SK-N-MC (cell line): ENCODE measurements at regions not wholly inside any gene's neighbourhood (a gene's known extent, or its start where the extent isn't known, plus 50 kb on each side); places are given as distances from the start of the nearest gene placed in this dataset.
"Not testable (repeated sequence)": the region's sequence is repeated elsewhere in the genome, so short reads cannot be mapped to it uniquely, and the experiment has no call there.

Source experiments
- DNase-seq: peaks from one replicate; pipeline ENCODE4 v3.0.0-alpha.2; 2011; ENCODE audit warnings: low read depth, low spot score
- H3K27ac ChIP-seq: fragments of 200-600 bp; sonication (generic); 2 replicates; pipeline ENCODE4 v1.5.1; 2016; ENCODE audit warnings: mixed run types
- H3K36me3 ChIP-seq: fragments of 200-600 bp; sonication (generic); 2 replicates; pipeline ENCODE4 v1.6.1; 2017; ENCODE audit warnings: antibody characterized with exemption, low read length, mixed read lengths; ENCODE audit not compliant: insufficient read depth
- H3K4me3 ChIP-seq: fragments of 200-600 bp; sonication (generic); 2 replicates; pipeline ENCODE4 v1.5.1; 2016
- H3K9ac ChIP-seq: fragments of 200-600 bp; sonication (generic); 2 replicates; pipeline ENCODE4 v1.8.0; 2017; ENCODE audit warnings: mixed run types, mixed read lengths; ENCODE audit not compliant: insufficient read length
- H3K9me3 ChIP-seq: fragments of 200-600 bp; sonication (generic); 2 replicates; pipeline ENCODE4 v1.6.1; 2017; ENCODE audit warnings: low read depth, mild to moderate bottlenecking, antibody characterized with exemption, low read length, moderate library complexity, mixed read lengths
- EZH2 ChIP-seq: fragments of 200-600 bp; sonication (generic); IDR thresholded peaks from one replicate; pipeline ENCODE4 v1.6.1; 2017; ENCODE audit warnings: antibody characterized with exemption
- FOXP2 ChIP-seq: optimal IDR thresholded peaks from 2 replicates; pipeline ENCODE3; 2011; ENCODE audit warnings: mild to moderate bottlenecking, moderate library complexity; ENCODE audit not compliant: insufficient read depth; ENCODE audit errors: extremely low read length, control extremely low read depth
- POLR2AphosphoS5 ChIP-seq: IDR thresholded peaks from 2 replicates; pipeline ENCODE4 v1.6.1; 2012; ENCODE audit warnings: mild to moderate bottlenecking, low read depth, low read length, borderline replicate concordance

- TF ChIP-seq POLR2AphosphoS5 (no peak), FOXP2 (no peak), EZH2 (no peak)
Observed at GRCh38 chr6:140192018-140192417, 817.6 kb upstream of the CITED2 start.

GRCh38 chr6:140189263-140189662, 814.8 kb upstream of the CITED2 start:
- not testable (repeated sequence) for H3K9me3 ChIP-seq, H3K27ac ChIP-seq, H3K4me3 ChIP-seq, DNase-seq, H3K36me3 ChIP-seq, H3K9ac ChIP-seq

More at GRCh38 chr6:140192018-140192417, 817.6 kb upstream of the CITED2 start:
- Histone ChIP-seq H3K9ac (no peak overlapping the region), H3K27ac (no peak overlapping the region), H3K9me3 (no peaks in the 10 kb centered on the region; the same call in 1 of the 2 replicates), H3K36me3 (no peaks in the 10 kb centered on the region; the same call in 1 of the 2 replicates), H3K4me3 (no peak overlapping the region)
- DNase-seq, result no peak

GRCh38 chr6:140185991-140186390, 811.5 kb upstream of the CITED2 start:
- Histone ChIP-seq H3K27ac (no peak overlapping the region), H3K36me3 (no peaks in the 10 kb centered on the region), H3K9ac (no peak overlapping the region), H3K4me3 (no peak overlapping the region), H3K9me3 (no peaks in the 10 kb centered on the region)
- no peak for DNase-seq
- TF ChIP-seq FOXP2, result no peak
- no peak for TF ChIP-seq POLR2AphosphoS5
- TF ChIP-seq EZH2, result no peak

- H3K9ac ChIP-seq, result no peak overlapping the region
- H3K9me3 ChIP-seq, result no peaks in the 10 kb centered on the region
- H3K36me3 ChIP-seq, result no peaks in the 10 kb centered on the region
- no peak for DNase-seq
- peak overlapping the region; percentile 59 for H3K27ac ChIP-seq
- H3K4me3 ChIP-seq, result no peak overlapping the region
- no peak for TF ChIP-seq EZH2
- TF ChIP-seq POLR2AphosphoS5, result no peak
- TF ChIP-seq FOXP2, result no peak
Observed at GRCh38 chr6:140183881-140184280, 809.4 kb upstream of the CITED2 start.

GRCh38 chr6:140182821-140183220, 808.4 kb upstream of the CITED2 start:
- no peak overlapping the region for H3K9ac ChIP-seq
- H3K27ac ChIP-seq, result no peak overlapping the region
- DNase-seq, result no peak
- H3K4me3 ChIP-seq, result no peak overlapping the region
- no peaks in the 10 kb centered on the region for H3K9me3 ChIP-seq
- no peak for TF ChIP-seq POLR2AphosphoS5
- no peak for TF ChIP-seq EZH2
- no peak for TF ChIP-seq FOXP2
- no peaks in the 10 kb centered on the region for H3K36me3 ChIP-seq

GRCh38 chr6:140181876-140182275, 807.4 kb upstream of the CITED2 start:
- TF ChIP-seq POLR2AphosphoS5 (no peak), EZH2 (no peak), FOXP2 (no peak)
- Histone ChIP-seq H3K27ac (no peak overlapping the region), H3K4me3 (no peak overlapping the region), H3K9ac (no peak overlapping the region), H3K9me3 (no peaks in the 10 kb centered on the region), H3K36me3 (no peaks in the 10 kb centered on the region)
- no peak for DNase-seq

- DNase-seq, result no peak
- no peak overlapping the region for H3K4me3 ChIP-seq
- H3K9me3 ChIP-seq, result no peaks in the 10 kb centered on the region
- TF ChIP-seq EZH2 (no peak), FOXP2 (no peak), POLR2AphosphoS5 (no peak)
- no peak overlapping the region for H3K9ac ChIP-seq
- no peak overlapping the region for H3K27ac ChIP-seq
- no peaks in the 10 kb centered on the region for H3K36me3 ChIP-seq
Observed at GRCh38 chr6:140180306-140180705, 805.9 kb upstream of the CITED2 start.

- H3K4me3 ChIP-seq, result no peak overlapping the region
- TF ChIP-seq EZH2, result no peak
- TF ChIP-seq FOXP2, result no peak
- TF ChIP-seq POLR2AphosphoS5, result no peak
- no peaks in the 10 kb centered on the region for H3K36me3 ChIP-seq
- no peak overlapping the region for H3K9ac ChIP-seq
- no peak overlapping the region for H3K27ac ChIP-seq
- no peak for DNase-seq
- H3K9me3 ChIP-seq, result no peaks in the 10 kb centered on the region
Observed at GRCh38 chr6:140178935-140179334, 804.5 kb upstream of the CITED2 start.

- no peak overlapping the region for H3K9ac ChIP-seq
- DNase-seq, result no peak
- no peak overlapping the region for H3K27ac ChIP-seq
- no peaks in the 10 kb centered on the region for H3K9me3 ChIP-seq
- no peak for TF ChIP-seq EZH2
- no peak for TF ChIP-seq POLR2AphosphoS5
- TF ChIP-seq FOXP2, result no peak
- H3K36me3 ChIP-seq, result no peaks in the 10 kb centered on the region
- no peak overlapping the region for H3K4me3 ChIP-seq
Observed at GRCh38 chr6:140178520-140178919, 804.1 kb upstream of the CITED2 start.

- H3K36me3 ChIP-seq, result no peaks in the 10 kb centered on the region
- no peaks in the 10 kb centered on the region for H3K9me3 ChIP-seq
Observed at GRCh38 chr6:140176306-140176705, 801.9 kb upstream of the CITED2 start.

More at GRCh38 chr6:140176306-140176705, 801.9 kb upstream of the CITED2 start:
- H3K9ac ChIP-seq, result no peak overlapping the region
- no peak overlapping the region for H3K4me3 ChIP-seq
- H3K27ac ChIP-seq, result peak overlapping the region; percentile 19; the same call in 1 of the 2 replicates
- DNase-seq, result no peak
- TF ChIP-seq EZH2 (no peak), POLR2AphosphoS5 (no peak), FOXP2 (no peak)
